DND-41 (cell line): ENCODE measurements at regions not wholly inside any gene's neighbourhood (a gene's known extent, or its start where the extent isn't known, plus 50 kb on each side); places are given as distances from the start of the nearest gene placed in this dataset.

Experiments
- CTCF ChIP-seq: IDR thresholded peaks from 2 replicates; pipeline ENCODE4 v1.5.1; 2012; ENCODE audit warnings: borderline replicate concordance, low read length, moderate library complexity, mild to moderate bottlenecking; ENCODE audit not compliant: poor library complexity, severe bottlenecking; ENCODE audit errors: extremely low read depth
- EZH2 ChIP-seq: IDR thresholded peaks from 3 replicates; pipeline ENCODE4 v1.6.1; 2012; ENCODE audit warnings: borderline replicate concordance, low read depth, mild to moderate bottlenecking, moderate library complexity, low read length, inconsistent platforms; ENCODE audit not compliant: severe bottlenecking

DNA sequence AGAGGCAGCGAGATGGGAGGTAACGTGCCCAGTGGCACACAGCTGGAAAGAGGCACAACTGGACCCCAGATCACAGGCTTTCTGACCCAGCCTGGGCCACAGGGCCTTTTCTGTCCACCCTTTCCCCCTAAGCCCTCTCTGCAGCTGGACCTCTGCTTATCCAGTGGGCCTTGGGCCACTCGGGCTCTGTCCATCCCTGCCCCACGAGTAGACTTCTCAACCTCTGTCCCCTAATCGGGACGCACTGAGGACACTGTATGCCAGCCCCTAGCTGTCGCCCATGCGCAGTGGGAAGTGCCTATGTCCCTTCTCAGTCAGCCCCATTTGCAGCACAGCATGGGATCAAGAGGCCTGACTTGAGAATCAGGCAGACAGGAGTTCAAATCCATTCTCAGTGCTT, 65.6 kb upstream of the NEURL1B start:
- TF ChIP-seq EZH2 (no peak), CTCF (no peak)
